GM06990 (cell line): ENCODE measurements at regions not wholly inside any gene's neighbourhood (a gene's known extent, or its start where the extent isn't known, plus 50 kb on each side); places are given as distances from the start of the nearest gene placed in this dataset.

ENCODE experiments used
- DNase-seq: peaks from one replicate; pipeline ENCODE4 v3.0.0-alpha.2; 2011; ENCODE audit not compliant: insufficient read length; ENCODE audit errors: extremely low read depth
- H3K27me3 ChIP-seq: replicated peaks from 2 replicates; pipeline ENCODE4 v1.6.0; 2011; ENCODE audit warnings: low read length; ENCODE audit not compliant: control insufficient read depth, insufficient read depth
- H3K36me3 ChIP-seq: 2 replicates; pipeline ENCODE4 v1.5.1; 2011; ENCODE audit warnings: low read length; ENCODE audit not compliant: control insufficient read depth, insufficient read depth
- H3K4me3 ChIP-seq: replicated peaks from 2 replicates; pipeline ENCODE4 v1.5.1; 2011; ENCODE audit warnings: low read depth, mild to moderate bottlenecking, control low read depth, low read length
- CTCF ChIP-seq: IDR thresholded peaks from 2 replicates; pipeline ENCODE4 v1.5.1; 2011; ENCODE audit warnings: low read length, control low read depth, mild to moderate bottlenecking, inconsistent platforms; ENCODE audit not compliant: insufficient read depth, poor library complexity, severe bottlenecking

- Histone ChIP-seq H3K27me3 (no peaks in the 10 kb centered on the region), H3K36me3 (no peaks in the 10 kb centered on the region), H3K4me3 (no peak overlapping the region)
- TF ChIP-seq CTCF = no peak
- no peak for DNase-seq
Measured at GRCh38 chr2:5077479-5078089, 614.6 kb upstream of the SOX11 start.

- no peaks in the 10 kb centered on the region for H3K36me3 ChIP-seq
- H3K4me3 ChIP-seq = no peak overlapping the region
- TF ChIP-seq CTCF = no peak
- no peaks in the 10 kb centered on the region for H3K27me3 ChIP-seq
- DNase-seq = no peak
Measured at GRCh38 chr2:5083402-5083801, 608.8 kb upstream of the SOX11 start.

GRCh38 chr2:5089409-5089808 is 602.8 kb upstream of the SOX11 start:
- no peak for TF ChIP-seq CTCF
- Histone ChIP-seq H3K36me3 (no peaks in the 10 kb centered on the region), H3K27me3 (no peaks in the 10 kb centered on the region), H3K4me3 (no peak overlapping the region)
- DNase-seq = no peak

- TF ChIP-seq CTCF = no peak
- Histone ChIP-seq H3K36me3 (no peaks in the 10 kb centered on the region), H3K4me3 (no peak overlapping the region), H3K27me3 (no peaks in the 10 kb centered on the region)
- no peak for DNase-seq
Measured at GRCh38 chr2:5093056-5093455, 599.1 kb upstream of the SOX11 start.

- H3K27me3 ChIP-seq = no peaks in the 10 kb centered on the region
- no peak for TF ChIP-seq CTCF
Measured at GRCh38 chr2:5093518-5093917, 598.7 kb upstream of the SOX11 start.

GRCh38 chr2:5094192-5094591 is 598.0 kb upstream of the SOX11 start:
- no peak for DNase-seq
- no peak for TF ChIP-seq CTCF
- Histone ChIP-seq H3K36me3 (no peaks in the 10 kb centered on the region), H3K27me3 (no peaks in the 10 kb centered on the region), H3K4me3 (no peak overlapping the region)

More at GRCh38 chr2:5093518-5093917, 598.7 kb upstream of the SOX11 start:
- Histone ChIP-seq H3K36me3 (no peaks in the 10 kb centered on the region), H3K4me3 (no peak overlapping the region)
- DNase-seq = no peak
